HG03442 (cell line): ENCODE measurements at regions not wholly inside any gene's neighbourhood (a gene's known extent, or its start where the extent isn't known, plus 50 kb on each side); places are given as distances from the start of the nearest gene placed in this dataset.
"Not testable (repeated sequence)": the region's sequence is repeated elsewhere in the genome, so short reads cannot be mapped to it uniquely, and the experiment has no call there.

Experiments
- ATAC-seq: cut with Tn5 transposase; IDR thresholded peaks from one replicate; pipeline ENCODE4 v1.9.1; 2021; ENCODE audit warnings: mild to moderate bottlenecking, moderate library complexity; ENCODE audit not compliant: unreplicated experiment

DNA sequence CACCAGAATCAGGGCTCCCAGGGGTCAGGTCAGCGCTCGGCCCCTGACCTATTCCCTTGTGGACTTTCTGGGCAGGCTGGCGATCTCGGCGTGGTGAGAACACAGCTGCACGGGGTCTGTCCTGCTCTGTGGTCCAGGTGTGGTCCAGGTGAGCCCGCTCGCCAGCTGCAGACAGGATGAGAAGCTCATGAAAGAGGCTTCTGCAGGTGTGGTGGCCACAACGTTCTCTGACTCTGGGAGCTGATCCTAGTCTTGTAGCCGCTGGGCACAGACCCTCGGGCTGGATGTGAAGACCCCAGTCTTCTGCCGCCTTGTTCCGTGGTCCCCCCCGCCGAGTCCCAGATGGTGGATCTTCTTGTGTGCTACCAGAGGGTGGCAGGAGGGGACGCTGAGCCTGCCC is 129.7 kb downstream of the RTP5 start:
- ATAC-seq, result no peak

GRCh38 chr2:242001853-242002252 is 132.3 kb downstream of the RTP5 start:
- no peak for ATAC-seq

DNA sequence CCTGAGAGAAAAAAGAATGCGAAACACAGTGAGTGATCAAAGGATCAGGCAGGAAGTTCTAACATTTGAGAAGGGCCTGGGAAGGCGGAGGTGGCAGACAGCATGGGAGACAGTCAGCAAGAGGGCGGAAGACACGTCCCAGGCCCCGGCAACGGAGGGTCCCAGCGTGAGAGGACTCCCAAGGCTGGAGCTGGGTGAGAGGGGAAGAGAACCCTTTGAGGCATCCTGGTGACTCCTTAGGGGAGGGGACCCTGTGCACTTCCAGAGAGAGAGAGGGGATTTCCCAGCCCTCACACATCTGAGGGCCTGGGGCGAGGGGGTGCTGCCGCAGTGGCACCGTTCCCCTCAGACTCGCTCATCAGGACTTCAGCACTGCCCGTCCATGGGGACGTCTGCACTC is 133.4 kb downstream of the RTP5 start:
- no peak for ATAC-seq

- ATAC-seq, result no peak
Observed at GRCh38 chr2:242004223-242004901, 134.8 kb downstream of the RTP5 start.

DNA sequence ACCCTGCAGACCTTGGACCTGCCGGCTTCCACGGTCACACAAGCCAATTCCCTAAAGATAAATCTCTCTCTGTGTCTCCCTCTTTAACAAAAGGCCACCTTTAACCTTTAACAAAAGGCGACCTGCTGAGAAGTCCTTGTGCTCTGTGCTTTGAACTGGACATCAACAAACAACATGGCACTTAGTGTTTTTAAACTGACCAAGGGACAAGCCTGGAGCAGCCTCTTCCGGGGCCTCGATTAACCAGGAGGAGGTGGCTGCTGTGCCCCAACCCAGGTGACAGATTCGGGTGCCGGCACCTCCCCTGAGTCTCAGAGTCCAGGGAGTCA is 135.3 kb downstream of the RTP5 start:
- ATAC-seq, result no peak

GRCh38 chr2:242006091-242006634 is 136.6 kb downstream of the RTP5 start:
- ATAC-seq, result not testable (repeated sequence)

DNA sequence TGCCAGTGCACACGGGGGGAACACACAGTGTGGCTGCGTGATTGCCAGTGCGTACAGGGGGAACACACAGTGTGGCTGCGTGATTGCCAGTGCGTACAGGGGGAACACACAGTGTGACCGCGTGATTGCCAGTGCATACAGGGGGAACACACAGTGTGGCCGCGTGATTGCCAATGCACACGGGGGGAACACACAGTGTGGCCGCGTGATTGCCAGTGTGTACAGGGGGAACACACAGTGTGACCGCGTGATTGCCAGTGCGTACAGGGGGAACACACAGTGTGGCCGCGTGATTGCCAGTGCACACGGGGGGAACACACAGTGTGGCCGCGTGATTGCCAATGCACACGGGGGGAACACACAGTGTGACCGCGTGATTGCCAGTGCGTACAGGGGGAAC is 139.4 kb downstream of the RTP5 start:
- not testable (repeated sequence) for ATAC-seq

GRCh38 chr2:242009846-242010245 is 140.3 kb downstream of the RTP5 start:
- ATAC-seq, result not testable (repeated sequence)

DNA sequence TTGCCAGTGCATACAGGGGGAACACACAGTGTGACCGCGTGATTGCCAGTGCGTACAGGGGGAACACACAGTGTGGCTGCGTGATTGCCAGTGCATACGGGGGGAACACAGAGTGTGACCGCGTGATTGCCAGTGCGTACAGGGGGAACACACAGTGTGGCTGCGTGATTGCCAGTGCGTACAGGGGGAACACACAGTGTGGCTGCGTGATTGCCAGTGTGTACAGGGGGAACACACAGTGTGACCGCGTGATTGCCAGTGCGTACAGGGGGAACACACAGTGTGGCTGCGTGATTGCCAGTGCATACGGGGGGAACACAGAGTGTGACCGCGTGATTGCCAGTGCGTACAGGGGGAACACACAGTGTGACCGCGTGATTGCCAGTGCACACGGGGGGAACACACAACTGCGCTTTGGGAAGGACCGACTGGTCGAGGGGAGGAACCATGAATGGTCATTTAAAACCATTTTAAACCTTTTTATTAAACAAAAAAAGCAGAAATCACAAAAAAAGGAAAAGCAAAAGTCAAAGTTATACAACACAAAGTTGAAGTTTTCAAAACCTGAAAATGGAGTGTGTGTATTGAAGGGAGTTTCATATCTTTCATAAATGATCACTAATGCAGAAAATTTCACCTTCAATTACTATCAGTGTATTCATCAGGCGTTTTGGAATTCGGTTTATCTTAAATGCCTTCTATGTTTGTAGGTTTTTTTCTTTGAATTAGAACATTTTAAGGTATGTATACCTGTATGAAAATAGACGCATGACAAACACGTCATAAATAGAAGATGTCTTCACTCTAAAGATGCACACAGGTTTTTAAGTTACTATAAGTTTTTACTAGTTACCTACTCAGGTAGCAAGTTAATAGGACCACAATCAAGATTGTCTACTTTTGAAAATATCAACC is 141.0 kb downstream of the RTP5 start:
- ATAC-seq, result not testable (repeated sequence)

GRCh38 chr2:242011167-242011513 is 141.6 kb downstream of the RTP5 start:
- no peak for ATAC-seq

- ATAC-seq, result no peak
Observed at GRCh38 chr2:242011516-242011915, 142.0 kb downstream of the RTP5 start.

GRCh38 chr2:242011991-242012764 is 142.6 kb downstream of the RTP5 start:
- no peak for ATAC-seq

GRCh38 chr2:242012956-242013764 is 143.6 kb downstream of the RTP5 start:
- no peak for ATAC-seq

GRCh38 chr2:242013771-242014170 is 144.2 kb downstream of the RTP5 start:
- no peak for ATAC-seq

- ATAC-seq, result no peak
Observed at GRCh38 chr2:242015108-242016065, 145.9 kb downstream of the RTP5 start.

- no peak for ATAC-seq
Observed at GRCh38 chr2:242017086-242017485, 147.6 kb downstream of the RTP5 start.

DNA sequence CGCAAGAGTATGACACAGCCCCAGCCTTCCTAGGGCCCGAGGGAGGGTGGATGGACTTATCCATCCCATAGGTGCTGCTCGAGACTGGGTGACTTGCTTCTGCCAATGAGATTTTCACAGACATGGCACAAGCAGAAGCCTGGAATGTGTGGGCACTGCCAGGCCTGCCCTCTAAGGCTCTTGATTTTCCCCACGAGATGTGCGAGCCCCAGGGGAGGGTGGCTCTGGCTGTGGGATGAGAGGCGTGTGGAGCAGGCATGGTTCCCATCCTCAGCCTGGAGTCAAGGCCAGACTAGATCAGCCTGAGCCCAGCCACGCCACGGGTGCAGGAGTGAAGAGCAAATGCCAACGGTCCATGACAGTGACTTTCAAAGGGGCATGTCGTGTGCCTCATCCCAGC is 148.9 kb downstream of the RTP5 start:
- not testable (repeated sequence) for ATAC-seq

- no peak for ATAC-seq
Observed at GRCh38 chr2:242019344-242019743, 149.8 kb downstream of the RTP5 start.
